Esophagus muscularis mucosa (tissue), 4 donors: ENCODE measurements at regions not wholly inside any gene's neighbourhood (a gene's known extent, or its start where the extent isn't known, plus 50 kb on each side); places are given as distances from the start of the nearest gene placed in this dataset.

Experiments used
- CTCF ChIP-seq, 3 experiments: fragments of 200-600 bp in 2 of 3; fragments of 450-650 bp in 1 of 3; sonication (generic) in 2 of 3; IDR thresholded peaks; one replicate each; pipeline ENCODE4 v1.5.1; 2017 to 2019; ENCODE audit warnings: antibody characterized with exemption in 3 of 3, mild to moderate bottlenecking in 2 of 3, moderate library complexity in 1 of 3
- EP300 ChIP-seq: sonication (generic); formaldehyde crosslinking; IDR thresholded peaks from one replicate; pipeline ENCODE4 v1.6.1; 2017; ENCODE audit warnings: antibody characterized with exemption
- POLR2A ChIP-seq: fragments of 450-650 bp; IDR thresholded peaks from one replicate; pipeline ENCODE4 v1.6.1; 2017; ENCODE audit warnings: antibody characterized with exemption, moderate library complexity, mild to moderate bottlenecking, low read depth
- POLR2AphosphoS5 ChIP-seq, 2 donors: sonication (generic); formaldehyde crosslinking; IDR thresholded peaks; one replicate each; pipeline ENCODE4 v1.6.1; 2017; ENCODE audit warnings: antibody characterized with exemption in 2 of 2

DNA sequence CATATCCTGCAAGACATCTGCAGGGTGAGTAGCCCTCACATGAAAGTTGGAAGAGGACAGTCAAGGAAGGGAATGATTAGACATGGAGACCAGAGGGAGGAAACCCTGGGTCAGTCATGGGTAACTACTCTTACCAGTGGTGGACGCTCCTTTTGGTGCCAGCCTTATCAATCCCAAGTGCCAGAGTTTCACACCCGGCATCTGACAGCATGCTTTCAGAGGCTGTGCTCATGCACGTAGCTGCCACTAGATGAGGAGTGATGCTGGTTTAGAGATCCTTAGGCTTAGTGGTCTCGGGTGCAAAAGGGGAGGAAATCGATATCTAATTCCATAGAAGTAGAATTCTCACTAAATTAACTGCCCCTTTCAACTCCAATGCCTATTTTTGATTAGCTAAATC, 100.8 kb downstream of the PLCE1 start:
- no peak for TF ChIP-seq CTCF (IDR thresholded peaks at IDR 0.05)
- TF ChIP-seq POLR2A, result no peak
- no peak for TF ChIP-seq POLR2AphosphoS5 (IDR thresholded peaks at IDR 0.05)
- no peak for TF ChIP-seq EP300
